HG03558 (cell line): ENCODE measurements at regions not wholly inside any gene's neighbourhood (a gene's known extent, or its start where the extent isn't known, plus 50 kb on each side); places are given as distances from the start of the nearest gene placed in this dataset.

Source experiments
- ATAC-seq: cut with Tn5 transposase; IDR thresholded peaks from one replicate; pipeline ENCODE4 v1.9.1; 2021; ENCODE audit warnings: moderate number of reproducible peaks; ENCODE audit not compliant: unreplicated experiment; ENCODE audit errors: extremely low read depth

GRCh38 chr7:106797937-106798336 lies 67.1 kb upstream of the PIK3CG start:
- ATAC-seq = no peak

GRCh38 chr7:106802589-106802988 lies 62.5 kb upstream of the PIK3CG start:
- no peak for ATAC-seq

- no peak for ATAC-seq
Measured at GRCh38 chr7:106806556-106806955, 58.5 kb upstream of the PIK3CG start.

- no peak for ATAC-seq
Measured at GRCh38 chr7:106807474-106807873, 57.6 kb upstream of the PIK3CG start.

DNA sequence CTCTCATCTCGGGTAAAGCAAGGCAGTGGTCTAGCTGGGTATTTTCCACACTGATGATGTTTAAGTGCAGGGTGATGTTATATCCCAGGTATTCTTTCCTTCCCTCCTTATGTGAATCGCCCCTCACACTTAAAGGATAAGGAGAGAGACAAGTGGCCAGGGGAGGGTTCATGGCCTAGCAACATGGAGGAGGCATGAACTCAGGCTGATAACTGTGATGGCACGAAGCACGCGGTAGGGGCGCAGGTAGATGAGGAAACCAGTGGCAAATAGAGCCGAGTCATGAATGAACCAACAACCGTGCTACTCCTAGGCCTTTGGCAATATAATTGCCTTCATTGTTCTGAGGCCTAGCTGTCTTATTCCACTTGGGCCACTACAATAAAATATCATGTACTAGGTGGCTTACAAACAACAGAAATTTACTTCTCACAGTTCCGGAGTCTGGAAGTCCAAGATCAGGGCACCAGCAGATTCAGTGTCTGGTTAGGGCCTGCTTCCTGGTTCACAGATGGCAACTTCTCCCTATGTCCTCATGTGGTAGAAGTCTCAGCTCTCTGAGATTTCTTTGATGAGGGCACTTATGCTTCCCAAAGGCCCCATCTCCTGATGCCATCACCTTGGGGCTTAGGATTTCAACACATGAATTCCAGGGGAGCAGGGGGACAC lies 56.0 kb upstream of the PIK3CG start:
- ATAC-seq = no peak

GRCh38 chr7:106811472-106811871 lies 53.6 kb upstream of the PIK3CG start:
- no peak for ATAC-seq

DNA sequence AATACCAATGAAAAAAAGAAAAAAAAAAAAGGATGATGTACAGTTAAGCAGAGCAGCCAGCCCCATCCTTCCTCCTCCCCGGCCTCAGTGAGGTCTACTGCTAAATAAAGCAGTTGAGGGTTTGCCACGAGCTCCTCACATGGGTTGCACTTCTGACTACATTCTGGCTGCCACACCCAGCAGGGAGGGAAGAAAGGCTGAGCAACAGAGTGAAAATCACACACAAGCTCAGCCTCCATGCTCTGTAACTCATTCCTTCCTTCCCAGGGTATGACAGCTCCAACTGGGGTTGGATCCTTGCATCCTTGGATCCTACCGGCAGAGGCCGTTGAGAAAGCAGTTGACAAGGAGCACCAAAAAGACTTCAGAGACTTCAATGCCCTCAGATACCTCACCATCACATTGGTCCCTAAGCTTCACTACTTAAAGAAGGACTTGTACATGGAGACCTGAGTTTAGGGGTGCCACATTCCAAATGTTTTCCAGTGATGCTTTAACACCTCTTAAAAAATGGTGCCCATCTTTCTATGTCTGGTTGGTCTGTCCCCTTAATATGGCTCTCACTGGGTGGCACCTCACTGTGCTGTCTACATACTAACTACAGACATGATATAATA lies 52.9 kb upstream of the PIK3CG start:
- ATAC-seq = no peak

DNA sequence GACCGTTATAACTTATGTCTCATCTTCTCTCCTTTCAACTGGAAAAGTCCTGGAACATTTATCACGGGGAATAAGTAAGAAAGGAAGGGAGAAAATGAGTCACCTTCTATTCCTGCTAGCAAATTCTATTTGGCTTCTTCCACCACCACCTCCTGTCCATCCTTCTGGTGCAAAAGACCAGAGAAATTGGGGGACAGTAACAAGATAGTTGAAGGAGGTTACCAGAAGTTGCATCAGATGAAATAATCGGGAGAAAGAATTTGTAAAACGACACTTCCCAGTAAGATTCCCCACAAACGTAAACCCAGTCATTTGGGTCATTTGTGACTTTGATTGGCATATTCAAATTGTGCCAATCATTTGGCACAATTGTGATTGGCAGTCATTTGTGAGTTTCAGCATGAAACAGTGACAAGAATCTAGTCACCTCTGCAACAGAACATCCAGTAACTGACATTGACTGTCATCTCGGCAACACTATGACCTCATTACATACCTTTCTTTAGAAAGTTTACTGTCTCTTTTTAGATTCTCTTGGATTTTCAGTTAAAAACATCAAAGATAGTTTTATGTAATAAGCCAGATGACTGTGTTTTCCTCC lies 51.3 kb upstream of the PIK3CG start:
- no peak for ATAC-seq

- no peak for ATAC-seq
Measured at GRCh38 chr7:106814887-106815286, 50.2 kb upstream of the PIK3CG start.
